ENCODE measurements at regions not wholly inside any gene's neighbourhood (a gene's known extent, or its start where the extent isn't known, plus 50 kb on each side); places are given as distances from the start of the nearest gene placed in this dataset.
"Not testable (repeated sequence)": the region's sequence is repeated elsewhere in the genome, so short reads cannot be mapped to it uniquely, and the experiment has no call there.

DNA sequence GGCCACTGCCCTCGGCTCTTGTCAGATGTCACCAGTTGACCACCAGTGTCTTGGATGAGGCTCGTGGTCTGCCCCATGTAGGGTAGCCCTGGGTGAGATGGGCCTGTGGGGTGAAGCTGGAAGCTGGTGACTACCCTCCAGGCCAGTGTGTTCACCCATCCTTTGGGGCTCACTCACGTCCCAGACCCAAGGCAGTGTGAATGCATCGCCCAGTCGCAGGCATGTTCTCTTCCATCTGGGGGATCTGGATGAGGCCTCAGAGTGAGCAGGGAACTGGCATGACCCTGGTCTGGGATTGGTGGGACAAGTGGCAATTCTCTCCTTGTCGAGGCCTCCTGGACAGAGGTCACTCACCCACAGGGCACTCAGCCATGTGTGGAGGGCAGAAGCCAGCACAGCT lies 120.1 kb upstream of the PHACTR3 start:
- Histone ChIP-seq H3K36me3 (ENCODE audit: control insufficient read depth in 1 of 2, insufficient read depth in 2 of 2, low read length in 2 of 2) (no peaks in the 10 kb centered on the region), H3K4me3 (ENCODE audit: low read depth in 1 of 2, low read length in 2 of 2) (no peak overlapping the region), H3K27ac (ENCODE audit: low read length) (no peak overlapping the region), H3K27me3 (ENCODE audit: low read depth, low read length) (peaks cover 5% of the 10 kb centered on the region), H3K9me3 (ENCODE audit: control insufficient read depth in 1 of 2, low read length in 2 of 2) (no peaks in the 10 kb centered on the region), H3K4me1 (ENCODE audit: control insufficient read depth in 1 of 2, insufficient read depth in 2 of 2, low read length in 2 of 2) (no peaks in the 10 kb centered on the region)

GRCh38 chr20:59485576-59486454 lies 118.5 kb upstream of the PHACTR3 start:
- H3K4me3 ChIP-seq (ENCODE audit: low read depth in 1 of 2, low read length in 2 of 2) = no peak overlapping the region
- H3K27me3 ChIP-seq (ENCODE audit: low read depth, low read length) = peaks cover 5% of the 10 kb centered on the region
- H3K27ac ChIP-seq (ENCODE audit: low read length) = no peak overlapping the region
- H3K4me1 ChIP-seq (ENCODE audit: control insufficient read depth in 1 of 2, insufficient read depth in 2 of 2, low read length in 2 of 2) = no peaks in the 10 kb centered on the region
- H3K36me3 ChIP-seq (ENCODE audit: control insufficient read depth in 1 of 2, insufficient read depth in 2 of 2, low read length in 2 of 2) = no peaks in the 10 kb centered on the region
- no peaks in the 10 kb centered on the region for H3K9me3 ChIP-seq (ENCODE audit: control insufficient read depth in 1 of 2, low read length in 2 of 2)

DNA sequence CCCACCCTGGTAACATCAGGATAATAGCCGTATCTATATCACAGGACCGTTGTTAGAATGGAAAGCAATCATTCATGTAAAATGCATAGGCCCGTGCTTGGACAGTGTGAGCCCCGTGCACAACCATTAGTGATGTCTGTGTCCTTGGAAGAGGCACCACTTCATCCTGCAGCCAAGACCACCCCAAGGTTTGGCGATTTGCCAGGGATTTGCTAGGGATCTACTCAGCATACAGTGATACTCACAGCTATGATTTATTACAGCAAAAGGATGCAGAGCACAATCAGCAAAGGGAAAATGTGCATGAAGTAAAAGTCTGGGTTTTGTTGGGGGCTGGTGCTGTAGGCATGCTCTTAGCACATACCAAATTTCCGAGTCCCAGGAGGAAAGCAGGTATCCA lies 115.9 kb upstream of the PHACTR3 start:
- not testable (repeated sequence) for H3K9me3 ChIP-seq (ENCODE audit: control insufficient read depth in 1 of 2, low read length in 2 of 2); H3K4me3 ChIP-seq (ENCODE audit: low read depth in 1 of 2, low read length in 2 of 2); H3K36me3 ChIP-seq (ENCODE audit: control insufficient read depth in 1 of 2, insufficient read depth in 2 of 2, low read length in 2 of 2); H3K27me3 ChIP-seq (ENCODE audit: low read depth, low read length); H3K4me1 ChIP-seq (ENCODE audit: control insufficient read depth in 1 of 2, insufficient read depth in 2 of 2, low read length in 2 of 2); H3K27ac ChIP-seq (ENCODE audit: low read length)

DNA sequence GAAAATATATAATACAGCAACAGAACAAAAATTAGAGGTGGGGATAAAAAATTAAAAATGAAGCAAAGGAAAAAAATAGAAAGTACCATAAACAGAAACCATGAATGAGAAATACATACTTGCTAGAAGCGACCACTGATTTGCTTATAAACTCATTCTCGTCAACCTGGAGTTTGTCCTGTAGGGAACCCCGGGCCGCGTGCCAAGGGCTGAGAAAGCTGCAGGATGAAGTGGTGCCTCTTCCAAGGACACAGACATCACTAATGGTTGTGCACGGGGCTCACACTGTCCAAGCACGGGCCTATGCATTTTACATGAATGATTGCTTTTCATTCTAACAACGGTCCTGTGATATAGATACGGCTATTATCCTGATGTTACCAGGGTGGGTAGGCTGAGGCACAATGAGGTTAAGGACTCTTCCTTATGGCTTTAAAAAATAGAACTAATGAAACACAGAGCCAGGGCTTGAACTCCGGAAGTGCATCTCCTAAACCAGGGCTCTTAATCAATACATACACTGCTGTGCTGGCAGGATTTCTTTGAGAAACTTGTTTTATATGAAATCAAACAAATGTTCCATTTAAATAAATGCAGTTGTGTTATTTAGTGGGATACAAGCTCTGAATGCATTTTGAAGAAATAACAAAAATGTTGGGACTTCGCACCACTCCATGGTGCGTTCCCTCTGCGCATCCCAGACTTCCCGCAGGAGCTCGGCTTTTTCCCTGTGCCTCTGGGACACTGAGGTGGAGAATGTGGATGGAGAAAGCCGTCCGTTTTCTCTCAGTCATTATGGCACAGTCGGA lies 113.9 kb upstream of the PHACTR3 start:
- not testable (repeated sequence) for H3K4me3 ChIP-seq (ENCODE audit: low read depth in 1 of 2, low read length in 2 of 2); H3K27ac ChIP-seq (ENCODE audit: low read length); H3K4me1 ChIP-seq (ENCODE audit: control insufficient read depth in 1 of 2, insufficient read depth in 2 of 2, low read length in 2 of 2); H3K27me3 ChIP-seq (ENCODE audit: low read depth, low read length); H3K36me3 ChIP-seq (ENCODE audit: control insufficient read depth in 1 of 2, insufficient read depth in 2 of 2, low read length in 2 of 2); H3K9me3 ChIP-seq (ENCODE audit: control insufficient read depth in 1 of 2, low read length in 2 of 2)

DNA sequence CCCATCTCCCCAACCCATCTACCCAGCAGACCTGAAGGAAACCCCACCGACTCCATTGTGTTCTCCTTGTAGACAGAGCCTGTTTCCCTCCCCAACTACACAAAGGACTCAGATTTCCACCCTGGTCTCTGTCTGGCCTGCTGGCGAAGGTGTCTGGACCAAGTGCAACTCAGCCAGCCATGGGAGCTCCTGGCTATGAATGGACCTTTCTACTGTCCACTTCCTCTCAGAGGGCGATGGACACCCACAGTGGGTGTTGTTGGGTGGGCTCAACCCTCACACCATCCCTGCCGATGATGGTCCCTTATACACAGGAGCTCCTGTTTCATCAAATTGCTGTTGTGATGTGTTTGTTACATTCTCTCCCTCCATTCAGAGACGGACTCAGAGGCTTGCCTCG lies 112.5 kb upstream of the PHACTR3 start:
- H3K9me3 ChIP-seq (ENCODE audit: control insufficient read depth in 1 of 2, low read length in 2 of 2) = no peaks in the 10 kb centered on the region
- H3K27me3 ChIP-seq (ENCODE audit: low read depth, low read length) = no peaks in the 10 kb centered on the region
- H3K4me1 ChIP-seq (ENCODE audit: control insufficient read depth in 1 of 2, insufficient read depth in 2 of 2, low read length in 2 of 2) = no peaks in the 10 kb centered on the region
- no peak overlapping the region for H3K27ac ChIP-seq (ENCODE audit: low read length)
- H3K36me3 ChIP-seq (ENCODE audit: control insufficient read depth in 1 of 2, insufficient read depth in 2 of 2, low read length in 2 of 2) = no peaks in the 10 kb centered on the region
- H3K4me3 ChIP-seq (ENCODE audit: low read depth in 1 of 2, low read length in 2 of 2) = no peak overlapping the region

- no peaks in the 10 kb centered on the region for H3K9me3 ChIP-seq (ENCODE audit: control insufficient read depth in 1 of 2, low read length in 2 of 2)
- no peaks in the 10 kb centered on the region for H3K36me3 ChIP-seq (ENCODE audit: control insufficient read depth in 1 of 2, insufficient read depth in 2 of 2, low read length in 2 of 2)
- H3K4me1 ChIP-seq (ENCODE audit: control insufficient read depth in 1 of 2, insufficient read depth in 2 of 2, low read length in 2 of 2) = no peaks in the 10 kb centered on the region
- no peak overlapping the region for H3K4me3 ChIP-seq (ENCODE audit: low read depth in 1 of 2, low read length in 2 of 2)
- H3K27me3 ChIP-seq (ENCODE audit: low read depth, low read length) = no peaks in the 10 kb centered on the region
- no peak overlapping the region for H3K27ac ChIP-seq (ENCODE audit: low read length)
Observed at GRCh38 chr20:59493926-59494325, 110.4 kb upstream of the PHACTR3 start.

- Histone ChIP-seq H3K4me1 (ENCODE audit: control insufficient read depth in 1 of 2, insufficient read depth in 2 of 2, low read length in 2 of 2) (no peaks in the 10 kb centered on the region), H3K27me3 (ENCODE audit: low read depth, low read length) (no peaks in the 10 kb centered on the region), H3K27ac (ENCODE audit: low read length) (no peak overlapping the region), H3K4me3 (ENCODE audit: low read depth in 1 of 2, low read length in 2 of 2) (no peak overlapping the region), H3K9me3 (ENCODE audit: control insufficient read depth in 1 of 2, low read length in 2 of 2) (peaks cover 0 to 8% of the 10 kb centered on the region in 2 donors), H3K36me3 (ENCODE audit: control insufficient read depth in 1 of 2, insufficient read depth in 2 of 2, low read length in 2 of 2) (no peaks in the 10 kb centered on the region)
Observed at GRCh38 chr20:59495166-59495565, 109.2 kb upstream of the PHACTR3 start.

DNA sequence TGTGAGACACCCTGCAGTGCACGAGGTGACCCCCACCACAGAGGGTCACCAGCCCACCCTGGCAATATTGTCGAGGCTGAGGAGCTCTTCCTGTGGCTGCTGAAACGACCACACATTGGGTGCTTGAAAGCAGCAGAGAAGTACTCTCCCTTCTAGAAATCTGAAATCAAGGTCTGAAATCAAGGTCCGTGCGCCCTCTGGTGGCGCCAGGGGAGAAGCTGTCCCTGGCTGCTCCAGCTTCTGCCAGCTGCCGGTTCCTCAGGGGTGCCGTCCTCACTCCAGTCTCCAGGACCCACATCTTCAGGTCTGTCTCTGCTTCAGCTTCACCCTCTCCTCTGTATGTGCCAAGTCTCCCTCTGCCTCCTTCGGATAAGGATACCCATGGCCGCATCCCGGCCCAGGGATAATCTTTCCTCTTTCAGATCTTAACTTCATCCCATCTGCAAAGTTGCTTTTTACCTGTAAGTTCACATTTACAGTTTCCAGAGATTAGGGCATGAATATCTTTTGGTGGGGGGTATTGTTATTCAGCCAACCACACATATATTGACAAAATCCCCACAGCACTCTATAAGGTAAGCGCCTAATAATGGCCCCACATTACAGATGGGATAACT lies 108.3 kb upstream of the PHACTR3 start:
- Histone ChIP-seq H3K27me3 (ENCODE audit: low read depth, low read length) (no peaks in the 10 kb centered on the region), H3K27ac (ENCODE audit: low read length) (no peak overlapping the region)

DNA sequence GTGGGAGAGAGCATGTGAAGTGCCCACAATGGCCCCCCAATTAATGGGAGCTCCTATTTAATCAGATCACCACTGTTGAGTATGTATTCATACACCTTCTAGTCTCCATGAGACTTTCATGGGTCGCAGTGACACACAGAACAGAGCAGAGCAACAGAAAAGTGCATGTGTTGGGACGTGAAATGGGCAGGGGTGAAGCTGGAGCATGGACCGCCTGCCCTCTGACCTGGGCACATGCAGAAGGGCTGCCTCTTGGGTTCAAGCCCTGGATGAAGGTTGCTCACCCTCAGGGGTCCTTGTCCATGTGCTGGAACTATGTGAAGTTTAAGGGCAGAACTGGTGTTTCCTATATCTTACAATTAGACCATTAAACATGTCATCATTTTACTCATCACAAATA lies 106.0 kb upstream of the PHACTR3 start:
- H3K9me3 ChIP-seq (ENCODE audit: control insufficient read depth in 1 of 2, low read length in 2 of 2) = peaks cover 0 to 8% of the 10 kb centered on the region in 2 donors

More for the DNA sequence above, 108.3 kb upstream of the PHACTR3 start:
- Histone ChIP-seq H3K9me3 (ENCODE audit: control insufficient read depth in 1 of 2, low read length in 2 of 2) (peaks cover 0 to 8% of the 10 kb centered on the region in 2 donors), H3K4me1 (ENCODE audit: control insufficient read depth in 1 of 2, insufficient read depth in 2 of 2, low read length in 2 of 2) (no peaks in the 10 kb centered on the region), H3K4me3 (ENCODE audit: low read depth in 1 of 2, low read length in 2 of 2) (no peak overlapping the region), H3K36me3 (ENCODE audit: control insufficient read depth in 1 of 2, insufficient read depth in 2 of 2, low read length in 2 of 2) (no peaks in the 10 kb centered on the region)

DNA sequence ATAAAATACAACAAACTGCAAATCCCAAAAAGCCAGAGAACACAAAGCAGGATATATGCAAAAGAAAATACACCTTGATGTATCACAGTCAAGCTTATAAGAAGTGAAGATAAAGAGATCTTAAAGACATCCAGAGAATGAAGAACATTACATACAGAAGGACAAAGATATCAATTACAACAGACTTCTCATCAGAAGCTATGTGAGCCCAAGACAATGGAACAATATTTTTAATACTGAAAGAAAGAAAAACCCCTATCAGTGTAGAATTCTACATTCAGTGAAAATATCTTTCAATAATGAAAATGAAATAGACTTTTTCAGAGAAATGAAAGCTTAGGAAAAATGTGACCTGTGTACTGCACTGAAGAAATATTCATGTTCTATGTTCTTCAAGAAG lies 104.5 kb upstream of the PHACTR3 start:
- no peaks in the 10 kb centered on the region for H3K4me1 ChIP-seq (ENCODE audit: control insufficient read depth in 1 of 2, insufficient read depth in 2 of 2, low read length in 2 of 2)
- H3K9me3 ChIP-seq (ENCODE audit: control insufficient read depth in 1 of 2, low read length in 2 of 2) = peaks cover 0 to 8% of the 10 kb centered on the region in 2 donors
- no peak overlapping the region for H3K4me3 ChIP-seq (ENCODE audit: low read depth in 1 of 2, low read length in 2 of 2)
- H3K27me3 ChIP-seq (ENCODE audit: low read depth, low read length) = no peaks in the 10 kb centered on the region
- H3K27ac ChIP-seq (ENCODE audit: low read length) = no peak overlapping the region
- no peaks in the 10 kb centered on the region for H3K36me3 ChIP-seq (ENCODE audit: control insufficient read depth in 1 of 2, insufficient read depth in 2 of 2, low read length in 2 of 2)

More for the DNA sequence above, 106.0 kb upstream of the PHACTR3 start:
- Histone ChIP-seq H3K4me3 (ENCODE audit: low read depth in 1 of 2, low read length in 2 of 2) (no peak overlapping the region), H3K27ac (ENCODE audit: low read length) (no peak overlapping the region), H3K27me3 (ENCODE audit: low read depth, low read length) (no peaks in the 10 kb centered on the region), H3K36me3 (ENCODE audit: control insufficient read depth in 1 of 2, insufficient read depth in 2 of 2, low read length in 2 of 2) (no peaks in the 10 kb centered on the region), H3K4me1 (ENCODE audit: control insufficient read depth in 1 of 2, insufficient read depth in 2 of 2, low read length in 2 of 2) (no peaks in the 10 kb centered on the region)

GRCh38 chr20:59508729-59509128 lies 95.6 kb upstream of the PHACTR3 start:
- H3K27me3 ChIP-seq (ENCODE audit: low read depth, low read length) = no peaks in the 10 kb centered on the region
- H3K9me3 ChIP-seq (ENCODE audit: control insufficient read depth in 1 of 2, low read length in 2 of 2) = no peaks in the 10 kb centered on the region
- no peaks in the 10 kb centered on the region for H3K36me3 ChIP-seq (ENCODE audit: control insufficient read depth in 1 of 2, insufficient read depth in 2 of 2, low read length in 2 of 2)
- no peaks in the 10 kb centered on the region for H3K4me1 ChIP-seq (ENCODE audit: control insufficient read depth in 1 of 2, insufficient read depth in 2 of 2, low read length in 2 of 2)
- H3K27ac ChIP-seq (ENCODE audit: low read length) = no peak overlapping the region
- no peak overlapping the region for H3K4me3 ChIP-seq (ENCODE audit: low read depth in 1 of 2, low read length in 2 of 2)

Measured in muscle layer of duodenum (tissue), 2 donors.